Hepatocyte (in vitro differentiated cells): ENCODE measurements at regions not wholly inside any gene's neighbourhood (a gene's known extent, or its start where the extent isn't known, plus 50 kb on each side); places are given as distances from the start of the nearest gene placed in this dataset.

Experiments used
- DNase-seq: peaks from one replicate; pipeline ENCODE4 v3.0.0-alpha.2; 2016; ENCODE audit warnings: low spot score
- H2AFZ ChIP-seq: fragments of 200-600 bp; sonication (generic); 2 replicates; pipeline ENCODE4 v1.6.0; 2016; ENCODE audit warnings: antibody characterized with exemption, mild to moderate bottlenecking
- H3K27ac ChIP-seq: fragments of 200-600 bp; sonication (generic); 2 replicates; pipeline ENCODE4 v1.5.1; 2016; ENCODE audit warnings: mild to moderate bottlenecking
- H3K27me3 ChIP-seq: fragments of 200-600 bp; sonication (generic); 2 replicates; pipeline ENCODE4 v1.6.1; 2016
- H3K36me3 ChIP-seq: fragments of 200-600 bp; sonication (generic); replicated peaks from 2 replicates; pipeline ENCODE4 v1.5.1; 2016; ENCODE audit warnings: low read depth; ENCODE audit not compliant: insufficient read depth
- H3K4me1 ChIP-seq: fragments of 200-600 bp; sonication (generic); 2 replicates; pipeline ENCODE4 v1.5.1; 2016; ENCODE audit warnings: mild to moderate bottlenecking, moderate library complexity; ENCODE audit not compliant: insufficient read depth
- H3K4me2 ChIP-seq: fragments of 200-600 bp; sonication (generic); 2 replicates; pipeline ENCODE4 v1.6.0; 2016
- H3K4me3 ChIP-seq: fragments of 200-600 bp; sonication (generic); 2 replicates; pipeline ENCODE4 v1.5.1; 2016; ENCODE audit warnings: mild to moderate bottlenecking
- H3K79me2 ChIP-seq: fragments of 200-600 bp; sonication (generic); 2 replicates; pipeline ENCODE4 v1.6.0; 2017; ENCODE audit warnings: mild to moderate bottlenecking
- H3K9me2 ChIP-seq: fragments of 200-600 bp; sonication (generic); replicated peaks from 2 replicates; pipeline ENCODE4 v1.6.0; 2017; ENCODE audit warnings: mild to moderate bottlenecking; ENCODE audit not compliant: insufficient read depth
- H3K9me3 ChIP-seq: fragments of 200-600 bp; sonication (generic); 2 replicates; pipeline ENCODE4 v1.5.1; 2016; ENCODE audit warnings: low read depth, mild to moderate bottlenecking
- H4K20me1 ChIP-seq: fragments of 200-600 bp; sonication (generic); 2 replicates; pipeline ENCODE4 v1.6.0; 2016; ENCODE audit warnings: mild to moderate bottlenecking; ENCODE audit not compliant: insufficient read depth, poor library complexity, severe bottlenecking
- EZH2 ChIP-seq: fragments of 200-600 bp; sonication (generic); IDR thresholded peaks from 2 replicates; pipeline ENCODE4 v1.6.1; 2016; ENCODE audit warnings: antibody characterized with exemption, mild to moderate bottlenecking, borderline replicate concordance
- EZH2phosphoT487 ChIP-seq: fragments of 200-600 bp; sonication (generic); IDR thresholded peaks from one replicate; pipeline ENCODE4 v1.6.1; 2018; ENCODE audit warnings: antibody characterized with exemption, mild to moderate bottlenecking, low read depth, moderate library complexity; ENCODE audit not compliant: unreplicated experiment, severe bottlenecking
- WGBS: methylation state at CpG from one replicate; pipeline ENCODE4 v1.1.6; 2016; ENCODE audit warnings: low lambda C conversion rate; ENCODE audit errors: missing lambda C conversion rate; 5-methylcytosine and 5-hydroxymethylcytosine counted together
- TF ChIP-seq, protein P1 (sequence below): fragments of 200-600 bp; sonication (generic); IDR thresholded peaks from 2 replicates; pipeline ENCODE4 v1.5.1; 2016; ENCODE audit warnings: antibody characterized with exemption, mild to moderate bottlenecking; ENCODE audit not compliant: poor library complexity

DNA sequence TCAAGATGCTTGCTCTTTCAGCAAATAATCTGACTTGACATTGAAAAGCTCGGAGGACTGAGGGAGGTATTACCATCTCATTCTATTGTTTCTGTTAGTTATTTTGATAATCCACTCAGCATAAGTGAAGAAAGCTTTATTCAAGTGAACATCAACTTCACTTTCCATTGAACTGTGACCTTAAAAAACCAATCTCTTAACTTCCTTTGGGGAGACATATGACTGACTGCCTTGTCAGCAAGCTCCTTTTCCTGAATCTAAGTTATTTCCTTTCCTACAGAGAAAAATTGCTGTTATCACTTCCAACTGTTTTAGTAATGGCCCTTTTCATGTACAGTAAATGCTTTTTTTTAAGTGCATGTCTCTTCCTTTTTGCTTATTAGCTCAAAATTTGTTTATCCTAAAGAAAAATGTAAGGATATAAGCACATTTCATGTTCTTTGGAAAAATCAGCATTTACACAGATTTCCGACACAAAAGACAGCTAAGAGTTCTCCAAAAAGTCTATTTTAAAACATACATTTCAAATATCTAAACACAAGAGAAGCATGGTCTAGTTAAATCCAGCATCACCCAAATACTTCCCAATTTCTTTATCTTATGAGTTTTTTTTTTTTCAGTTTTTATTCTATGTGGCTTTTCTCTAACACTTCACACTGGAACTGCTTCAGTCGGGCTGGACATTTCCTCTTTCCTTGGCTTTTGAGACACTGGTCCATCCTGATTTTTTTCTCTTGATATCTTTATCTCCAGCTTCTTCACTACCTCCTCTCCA, 117.9 kb upstream of the DAB2 start:
- WGBS = 89% methylated on average over 3 of the region's 3 CpGs
- H3K27me3 ChIP-seq = no peaks in the 10 kb centered on the region
- no peaks in the 10 kb centered on the region for H4K20me1 ChIP-seq
- no peak overlapping the region for H3K4me3 ChIP-seq
- TF ChIP-seq EZH2phosphoT487 = no peak
- TF ChIP-seq EZH2 = no peak
- TF ChIP-seq, protein P1, sequence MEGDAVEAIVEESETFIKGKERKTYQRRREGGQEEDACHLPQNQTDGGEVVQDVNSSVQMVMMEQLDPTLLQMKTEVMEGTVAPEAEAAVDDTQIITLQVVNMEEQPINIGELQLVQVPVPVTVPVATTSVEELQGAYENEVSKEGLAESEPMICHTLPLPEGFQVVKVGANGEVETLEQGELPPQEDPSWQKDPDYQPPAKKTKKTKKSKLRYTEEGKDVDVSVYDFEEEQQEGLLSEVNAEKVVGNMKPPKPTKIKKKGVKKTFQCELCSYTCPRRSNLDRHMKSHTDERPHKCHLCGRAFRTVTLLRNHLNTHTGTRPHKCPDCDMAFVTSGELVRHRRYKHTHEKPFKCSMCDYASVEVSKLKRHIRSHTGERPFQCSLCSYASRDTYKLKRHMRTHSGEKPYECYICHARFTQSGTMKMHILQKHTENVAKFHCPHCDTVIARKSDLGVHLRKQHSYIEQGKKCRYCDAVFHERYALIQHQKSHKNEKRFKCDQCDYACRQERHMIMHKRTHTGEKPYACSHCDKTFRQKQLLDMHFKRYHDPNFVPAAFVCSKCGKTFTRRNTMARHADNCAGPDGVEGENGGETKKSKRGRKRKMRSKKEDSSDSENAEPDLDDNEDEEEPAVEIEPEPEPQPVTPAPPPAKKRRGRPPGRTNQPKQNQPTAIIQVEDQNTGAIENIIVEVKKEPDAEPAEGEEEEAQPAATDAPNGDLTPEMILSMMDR = no peak
- H3K4me1 ChIP-seq = peaks cover 4% of the 10 kb centered on the region
- DNase-seq = no peak
- H3K9me3 ChIP-seq = no peaks in the 10 kb centered on the region
- no peak overlapping the region for H3K27ac ChIP-seq
- H3K4me2 ChIP-seq = no peak overlapping the region
- no peaks in the 10 kb centered on the region for H3K9me2 ChIP-seq
- no peaks in the 10 kb centered on the region for H3K36me3 ChIP-seq
- H3K79me2 ChIP-seq = no peaks in the 10 kb centered on the region
- no peak overlapping the region for H2AFZ ChIP-seq

DNA sequence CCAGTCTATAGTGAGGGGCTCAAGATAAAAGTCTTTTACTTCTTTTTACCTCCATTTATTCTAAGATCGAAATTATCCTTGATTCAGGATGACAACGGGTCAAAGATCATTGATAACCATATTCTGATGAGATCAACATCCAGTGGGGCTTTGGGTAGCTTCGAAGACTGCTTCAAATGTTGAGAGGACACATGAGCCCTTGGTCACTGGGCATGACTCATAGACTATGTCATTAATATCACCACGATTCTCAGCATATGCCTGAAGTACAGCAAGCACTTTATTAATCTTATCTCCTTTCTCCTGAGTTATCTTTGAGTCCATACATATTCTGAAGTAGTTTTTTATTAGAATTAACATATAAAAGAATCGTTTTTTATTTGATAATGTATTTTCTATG, 117.1 kb upstream of the DAB2 start:
- no peaks in the 10 kb centered on the region for H3K36me3 ChIP-seq
- no peaks in the 10 kb centered on the region for H3K9me3 ChIP-seq
- H3K27me3 ChIP-seq = no peaks in the 10 kb centered on the region
- WGBS = 77% methylated on average over 5 of the region's 5 CpGs
- H3K27ac ChIP-seq = no peak overlapping the region
- no peak overlapping the region for H2AFZ ChIP-seq
- no peak for TF ChIP-seq EZH2phosphoT487
- TF ChIP-seq, protein P1 = no peak
- no peak for TF ChIP-seq EZH2
- H3K9me2 ChIP-seq = no peaks in the 10 kb centered on the region
- H3K79me2 ChIP-seq = no peaks in the 10 kb centered on the region
- H3K4me3 ChIP-seq = no peak overlapping the region
- H3K4me2 ChIP-seq = no peak overlapping the region
- no peaks in the 10 kb centered on the region for H3K4me1 ChIP-seq
- H4K20me1 ChIP-seq = no peaks in the 10 kb centered on the region
- DNase-seq = no peak

DNA sequence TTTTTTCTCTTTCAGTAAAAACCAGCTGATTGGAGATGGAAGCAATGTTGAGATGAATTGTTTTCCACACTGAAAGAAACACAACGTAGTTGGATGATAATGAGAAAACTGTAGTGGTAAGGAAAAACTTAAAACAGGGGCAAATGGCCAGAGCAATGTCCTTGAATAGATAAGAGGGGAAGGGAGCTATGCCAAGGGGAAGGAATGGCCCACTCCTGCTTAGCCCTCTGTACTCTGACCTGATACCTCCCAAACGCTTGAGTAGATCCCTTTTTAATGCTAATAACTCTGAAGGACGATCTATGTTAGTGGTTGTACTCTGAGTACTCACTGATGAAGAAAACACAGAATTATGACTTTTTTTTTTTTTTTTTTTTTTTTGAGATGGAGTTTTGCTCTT, 114.7 kb upstream of the DAB2 start:
- no peaks in the 10 kb centered on the region for H3K9me3 ChIP-seq
- H3K9me2 ChIP-seq = no peaks in the 10 kb centered on the region
- no peak overlapping the region for H3K27ac ChIP-seq
- H3K79me2 ChIP-seq = no peaks in the 10 kb centered on the region
- no peaks in the 10 kb centered on the region for H3K27me3 ChIP-seq
- no peaks in the 10 kb centered on the region for H3K4me1 ChIP-seq
- no peak overlapping the region for H3K4me3 ChIP-seq
- H3K4me2 ChIP-seq = no peak overlapping the region
- H2AFZ ChIP-seq = no peak overlapping the region
- 79% methylated on average over 3 of the region's 3 CpGs for WGBS
- no peak for DNase-seq
- TF ChIP-seq, protein P1 = no peak
- TF ChIP-seq EZH2phosphoT487 (no peak), EZH2 (no peak)
- H3K36me3 ChIP-seq = no peaks in the 10 kb centered on the region
- H4K20me1 ChIP-seq = no peaks in the 10 kb centered on the region
